ENCODE measurements at regions not wholly inside any gene's neighbourhood (a gene's known extent, or its start where the extent isn't known, plus 50 kb on each side); places are given as distances from the start of the nearest gene placed in this dataset.

DNA sequence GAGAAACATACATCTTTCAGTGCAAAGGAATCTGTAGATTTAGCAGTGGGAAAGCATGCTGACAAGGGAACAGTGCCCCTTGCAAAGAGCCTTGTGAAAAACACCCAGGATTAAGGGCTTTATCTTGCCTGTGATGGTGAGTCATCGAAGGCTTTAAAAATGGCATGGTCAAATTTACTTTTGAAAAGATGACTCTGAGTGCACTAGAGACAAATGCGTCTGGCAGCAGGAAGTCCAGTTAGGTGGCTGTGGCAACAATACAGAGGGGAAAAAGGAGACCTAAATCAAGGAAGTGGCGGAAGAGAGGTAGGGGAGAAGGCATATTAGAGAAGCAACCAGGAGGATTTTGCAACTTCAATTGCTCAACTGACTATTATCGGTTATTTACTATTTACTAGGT is 472.6 kb upstream of the CPEB2 start:
- TF ChIP-seq, protein P1, sequence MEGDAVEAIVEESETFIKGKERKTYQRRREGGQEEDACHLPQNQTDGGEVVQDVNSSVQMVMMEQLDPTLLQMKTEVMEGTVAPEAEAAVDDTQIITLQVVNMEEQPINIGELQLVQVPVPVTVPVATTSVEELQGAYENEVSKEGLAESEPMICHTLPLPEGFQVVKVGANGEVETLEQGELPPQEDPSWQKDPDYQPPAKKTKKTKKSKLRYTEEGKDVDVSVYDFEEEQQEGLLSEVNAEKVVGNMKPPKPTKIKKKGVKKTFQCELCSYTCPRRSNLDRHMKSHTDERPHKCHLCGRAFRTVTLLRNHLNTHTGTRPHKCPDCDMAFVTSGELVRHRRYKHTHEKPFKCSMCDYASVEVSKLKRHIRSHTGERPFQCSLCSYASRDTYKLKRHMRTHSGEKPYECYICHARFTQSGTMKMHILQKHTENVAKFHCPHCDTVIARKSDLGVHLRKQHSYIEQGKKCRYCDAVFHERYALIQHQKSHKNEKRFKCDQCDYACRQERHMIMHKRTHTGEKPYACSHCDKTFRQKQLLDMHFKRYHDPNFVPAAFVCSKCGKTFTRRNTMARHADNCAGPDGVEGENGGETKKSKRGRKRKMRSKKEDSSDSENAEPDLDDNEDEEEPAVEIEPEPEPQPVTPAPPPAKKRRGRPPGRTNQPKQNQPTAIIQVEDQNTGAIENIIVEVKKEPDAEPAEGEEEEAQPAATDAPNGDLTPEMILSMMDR (optimal IDR thresholded peaks at IDR 0.05 in 1 of 3, IDR thresholded peaks at IDR 0.05 in 1 of 3, conservative IDR thresholded peaks at IDR 0.05 in 1 of 3; ENCODE audit: extremely low read depth in 1 of 3, insufficient read depth in 2 of 3, low read length in 3 of 3): no peak
- TF ChIP-seq EZH2 (IDR thresholded peaks at IDR 0.05; ENCODE audit: low read length): no peak
- no peak overlapping the region for H3K27ac ChIP-seq (ENCODE audit: control insufficient read depth, insufficient read depth, low read length)
- no peaks in the 10 kb centered on the region for H3K36me3 ChIP-seq (ENCODE audit: control insufficient read depth in 2 of 2, extremely low read depth in 1 of 2, insufficient read depth in 2 of 2, low read length in 2 of 2)
- no peak for DNase-seq (ENCODE audit: low read depth, low spot score)
- no peak overlapping the region for H3K4me2 ChIP-seq (ENCODE audit: control insufficient read depth, extremely low read depth, insufficient read depth, low read depth, low read length)
- no peaks in the 10 kb centered on the region for H3K27me3 ChIP-seq (ENCODE audit: control insufficient read depth, extremely low read depth, insufficient read depth, low read length)
- FAIRE-seq: no peak
- no peak overlapping the region for H3K9ac ChIP-seq (ENCODE audit: control insufficient read depth, extremely low read depth, insufficient read depth, low read length)
- H3K4me3 ChIP-seq (ENCODE audit: control insufficient read depth in 2 of 3, extremely low read depth in 1 of 3, insufficient read depth in 2 of 3, low read depth in 1 of 3, low read length in 3 of 3): no peak overlapping the region
- H3K9me1 ChIP-seq (ENCODE audit: control insufficient read depth, extremely low read depth, insufficient read depth, low read length): no peaks in the 10 kb centered on the region
- dilution Hi-C loops (cut with MboI; ENCODE audit: extremely low pct_ligation_motif_present, low sequenced_read_pairs): no loop called here
- no peaks in the 10 kb centered on the region for H4K20me1 ChIP-seq (ENCODE audit: control insufficient read depth, extremely low read depth, insufficient read depth, low read length)
- no peaks in the 10 kb centered on the region for H3K9me3 ChIP-seq (ENCODE audit: control insufficient read depth, low read depth, low read length)
- no peak overlapping the region for H2AFZ ChIP-seq (ENCODE audit: control insufficient read depth, low read length)
- H3K79me2 ChIP-seq (ENCODE audit: control insufficient read depth, insufficient read depth, low read length): no peaks in the 10 kb centered on the region
- H3K4me1 ChIP-seq (ENCODE audit: control insufficient read depth, extremely low read depth, insufficient read depth, low read length): no peaks in the 10 kb centered on the region

DNA sequence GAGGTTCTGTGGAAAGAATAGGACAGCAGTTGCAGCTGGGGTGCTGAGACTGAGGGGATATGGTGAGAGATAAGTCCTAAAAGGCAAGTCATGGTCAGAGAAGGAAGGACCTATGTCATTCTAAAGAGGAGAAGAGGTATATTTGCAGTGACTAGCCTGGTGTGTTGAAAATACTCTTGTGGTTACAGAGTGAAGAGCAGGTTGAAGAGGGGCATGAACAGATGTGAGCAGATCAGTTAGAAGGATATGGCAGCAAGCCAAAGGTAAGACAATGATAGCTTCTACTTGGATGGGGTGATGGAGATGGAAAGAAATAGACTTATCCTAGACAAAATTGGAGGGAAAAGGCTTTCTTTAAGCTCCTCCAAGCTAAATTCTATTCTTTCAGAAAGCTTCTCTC is 469.8 kb upstream of the CPEB2 start:
- FAIRE-seq (no peak), DNase-seq (ENCODE audit: low read depth, low spot score) (no peak)
- no peak for TF ChIP-seq EZH2 (IDR thresholded peaks at IDR 0.05; ENCODE audit: low read length)
- Histone ChIP-seq H3K36me3 (ENCODE audit: control insufficient read depth in 2 of 2, extremely low read depth in 1 of 2, insufficient read depth in 2 of 2, low read length in 2 of 2) (no peaks in the 10 kb centered on the region), H3K79me2 (ENCODE audit: control insufficient read depth, insufficient read depth, low read length) (no peaks in the 10 kb centered on the region), H2AFZ (ENCODE audit: control insufficient read depth, low read length) (no peak overlapping the region), H3K4me1 (ENCODE audit: control insufficient read depth, extremely low read depth, insufficient read depth, low read length) (no peaks in the 10 kb centered on the region), H3K27me3 (ENCODE audit: control insufficient read depth, extremely low read depth, insufficient read depth, low read length) (no peaks in the 10 kb centered on the region), H3K27ac (ENCODE audit: control insufficient read depth, insufficient read depth, low read length) (no peak overlapping the region), H3K4me3 (ENCODE audit: control insufficient read depth in 2 of 3, extremely low read depth in 1 of 3, insufficient read depth in 2 of 3, low read depth in 1 of 3, low read length in 3 of 3) (no peak overlapping the region), H4K20me1 (ENCODE audit: control insufficient read depth, extremely low read depth, insufficient read depth, low read length) (no peaks in the 10 kb centered on the region), H3K9me3 (ENCODE audit: control insufficient read depth, low read depth, low read length) (no peaks in the 10 kb centered on the region), H3K4me2 (ENCODE audit: control insufficient read depth, extremely low read depth, insufficient read depth, low read depth, low read length) (no peak overlapping the region), H3K9ac (ENCODE audit: control insufficient read depth, extremely low read depth, insufficient read depth, low read length) (no peak overlapping the region), H3K9me1 (ENCODE audit: control insufficient read depth, extremely low read depth, insufficient read depth, low read length) (no peaks in the 10 kb centered on the region)
- dilution Hi-C loops (cut with MboI; ENCODE audit: extremely low pct_ligation_motif_present, low sequenced_read_pairs): no loop called here

DNA sequence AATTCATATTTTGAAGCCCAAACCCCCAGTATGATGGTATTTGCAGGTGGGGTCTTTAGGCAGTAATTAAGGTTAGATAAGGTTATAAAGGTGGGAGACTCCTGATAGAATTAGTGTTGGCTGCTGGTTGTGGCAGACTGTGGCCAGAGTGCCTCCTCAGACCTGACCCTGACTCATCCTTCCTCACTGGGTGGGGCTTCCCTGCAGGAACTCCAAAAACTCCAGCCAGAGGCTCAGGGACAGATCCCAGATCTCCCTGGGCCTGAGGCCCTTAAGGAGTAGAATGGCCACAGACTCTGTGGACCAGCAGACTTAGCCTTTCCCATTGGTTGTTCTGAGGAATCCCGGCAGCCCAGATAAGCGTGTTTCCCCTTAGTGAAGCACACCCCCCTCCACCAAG is 463.0 kb upstream of the CPEB2 start:
- no peaks in the 10 kb centered on the region for H3K27me3 ChIP-seq (ENCODE audit: control insufficient read depth, extremely low read depth, insufficient read depth, low read length)
- H3K9me3 ChIP-seq (ENCODE audit: control insufficient read depth, low read depth, low read length): no peaks in the 10 kb centered on the region
- no peak overlapping the region for H3K4me3 ChIP-seq (ENCODE audit: control insufficient read depth in 2 of 3, extremely low read depth in 1 of 3, insufficient read depth in 2 of 3, low read depth in 1 of 3, low read length in 3 of 3)
- H3K4me2 ChIP-seq (ENCODE audit: control insufficient read depth, extremely low read depth, insufficient read depth, low read depth, low read length): no peak overlapping the region
- DNase-seq (ENCODE audit: low read depth, low spot score) (no peak), FAIRE-seq (no peak)
- H3K9me1 ChIP-seq (ENCODE audit: control insufficient read depth, extremely low read depth, insufficient read depth, low read length): no peaks in the 10 kb centered on the region
- no peak overlapping the region for H2AFZ ChIP-seq (ENCODE audit: control insufficient read depth, low read length)
- dilution Hi-C loops (cut with MboI; ENCODE audit: extremely low pct_ligation_motif_present, low sequenced_read_pairs): no loop called here
- H3K9ac ChIP-seq (ENCODE audit: control insufficient read depth, extremely low read depth, insufficient read depth, low read length): no peak overlapping the region
- no peaks in the 10 kb centered on the region for H3K79me2 ChIP-seq (ENCODE audit: control insufficient read depth, insufficient read depth, low read length)
- no peak overlapping the region for H3K27ac ChIP-seq (ENCODE audit: control insufficient read depth, insufficient read depth, low read length)
- peaks cover 3% of the 10 kb centered on the region for H3K4me1 ChIP-seq (ENCODE audit: control insufficient read depth, extremely low read depth, insufficient read depth, low read length)
- no peaks in the 10 kb centered on the region for H4K20me1 ChIP-seq (ENCODE audit: control insufficient read depth, extremely low read depth, insufficient read depth, low read length)
- no peak for TF ChIP-seq EZH2 (IDR thresholded peaks at IDR 0.05; ENCODE audit: low read length)
- TF ChIP-seq, protein P1 (optimal IDR thresholded peaks at IDR 0.05 in 1 of 3, IDR thresholded peaks at IDR 0.05 in 1 of 3, conservative IDR thresholded peaks at IDR 0.05 in 1 of 3; ENCODE audit: extremely low read depth in 1 of 3, insufficient read depth in 2 of 3, low read length in 3 of 3): no peak
- H3K36me3 ChIP-seq (ENCODE audit: control insufficient read depth in 2 of 2, extremely low read depth in 1 of 2, insufficient read depth in 2 of 2, low read length in 2 of 2): no peaks in the 10 kb centered on the region
